SK-N-SH treated with all-trans-retinoic acid at 6 μM for 48 hours (cell line): ENCODE measurements at regions not wholly inside any gene's neighbourhood (a gene's known extent, or its start where the extent isn't known, plus 50 kb on each side); places are given as distances from the start of the nearest gene placed in this dataset.
"Not testable (repeated sequence)": the region's sequence is repeated elsewhere in the genome, so short reads cannot be mapped to it uniquely, and the experiment has no call there.

ENCODE experiments used
- ATAC-seq: fragments of 200-7000 bp; cut with Tn5 transposase; 3 replicates; pipeline ENCODE4 v1.9.1; 2020; ENCODE audit warnings: mild to moderate bottlenecking, moderate library complexity
- ARNTL ChIP-seq: fragments of 450-650 bp; formaldehyde crosslinking; IDR thresholded peaks from 2 replicates; pipeline ENCODE4 v1.5.0; 2020; ENCODE audit warnings: low read depth, mild to moderate bottlenecking, moderate library complexity, borderline replicate concordance
- BACH2 ChIP-seq: fragments of 250-450 bp; sonication (Bioruptor Pico); IDR thresholded peaks from 2 replicates; pipeline ENCODE4 v1.9.0; 2021; ENCODE audit warnings: mild to moderate bottlenecking, borderline replicate concordance
- CREB5 ChIP-seq: fragments of 250-450 bp; sonication (Bioruptor Pico); IDR thresholded peaks from 2 replicates; pipeline ENCODE4 v1.5.1; 2020; ENCODE audit warnings: low read depth, mild to moderate bottlenecking, moderate library complexity
- CSDC2 ChIP-seq: fragments of 250-450 bp; sonication (Bioruptor Pico); IDR thresholded peaks from 2 replicates; pipeline ENCODE4 v1.5.0; 2020; ENCODE audit warnings: mild to moderate bottlenecking, moderate library complexity
- CSRNP3 ChIP-seq: fragments of 250-450 bp; sonication (Bioruptor Pico); IDR thresholded peaks from 2 replicates; pipeline ENCODE4 v1.5.1; 2021; ENCODE audit warnings: mild to moderate bottlenecking, moderate library complexity
- ESRRG ChIP-seq: fragments of 250-450 bp; sonication (Bioruptor Pico); IDR thresholded peaks from 2 replicates; pipeline ENCODE4 v1.6.1; 2021; ENCODE audit warnings: mild to moderate bottlenecking
- GLIS3 ChIP-seq: fragments of 250-450 bp; sonication (Bioruptor Pico); IDR thresholded peaks from 2 replicates; pipeline ENCODE4 v1.5.0; 2020; ENCODE audit warnings: mild to moderate bottlenecking, moderate library complexity
- ISL1 ChIP-seq: fragments of 250-450 bp; sonication (Bioruptor Pico); IDR thresholded peaks from 2 replicates; pipeline ENCODE4 v2.1.2; 2022; ENCODE audit warnings: mild to moderate bottlenecking, moderate library complexity
- OSR1 ChIP-seq: fragments of 250-450 bp; sonication (Bioruptor Pico); IDR thresholded peaks from 2 replicates; pipeline ENCODE4 v1.8.0; 2022; ENCODE audit warnings: moderate library complexity, mild to moderate bottlenecking, inconsistent platforms
- PATZ1 ChIP-seq: fragments of 250-450 bp; sonication (Bioruptor Pico); IDR thresholded peaks from 2 replicates; pipeline ENCODE4 v1.8.0; 2020; ENCODE audit warnings: mild to moderate bottlenecking, moderate library complexity, borderline replicate concordance
- POU6F1 ChIP-seq: fragments of 250-450 bp; sonication (Bioruptor Pico); IDR thresholded peaks from 2 replicates; pipeline ENCODE4 v1.8.0; 2021; ENCODE audit warnings: low read depth, mild to moderate bottlenecking, moderate library complexity, borderline replicate concordance
- PPARA ChIP-seq: fragments of 250-450 bp; sonication (Bioruptor Pico); IDR thresholded peaks from 2 replicates; pipeline ENCODE4 v1.5.0; 2020; ENCODE audit warnings: mild to moderate bottlenecking, borderline replicate concordance
- RARB ChIP-seq: fragments of 250-450 bp; sonication (Bioruptor Pico); IDR thresholded peaks from 2 replicates; pipeline ENCODE4 v1.8.0; 2021; ENCODE audit warnings: mild to moderate bottlenecking, moderate library complexity
- SNAI2 ChIP-seq: fragments of 250-450 bp; sonication (Bioruptor Pico); IDR thresholded peaks from 2 replicates; pipeline ENCODE4 v1.5.0; 2020; ENCODE audit warnings: mild to moderate bottlenecking, moderate library complexity
- TCF4 ChIP-seq: fragments of 250-450 bp; sonication (Bioruptor Pico); IDR thresholded peaks from 2 replicates; pipeline ENCODE4 v1.8.0; 2021; ENCODE audit warnings: mild to moderate bottlenecking, moderate library complexity, borderline replicate concordance
- TOX ChIP-seq: fragments of 250-450 bp; sonication (Bioruptor Pico); IDR thresholded peaks from 2 replicates; pipeline ENCODE4 v1.8.0; 2021; ENCODE audit warnings: mild to moderate bottlenecking, moderate library complexity, borderline replicate concordance
- ZC3H10 ChIP-seq: fragments of 250-450 bp; sonication (Bioruptor Pico); IDR thresholded peaks from 2 replicates; pipeline ENCODE4 v1.5.1; 2021; ENCODE audit warnings: mild to moderate bottlenecking, moderate library complexity
- ZFP3 ChIP-seq: fragments of 250-450 bp; sonication (Bioruptor Pico); IDR thresholded peaks from 2 replicates; pipeline ENCODE4 v1.5.0; 2020; ENCODE audit warnings: mild to moderate bottlenecking, moderate library complexity
- ZFP30 ChIP-seq: fragments of 450-650 bp; formaldehyde crosslinking; IDR thresholded peaks from 2 replicates; pipeline ENCODE4 v1.5.0; 2022; ENCODE audit warnings: mild to moderate bottlenecking, moderate library complexity
- ZNF565 ChIP-seq: fragments of 450-650 bp; formaldehyde crosslinking; conservative IDR thresholded peaks from 2 replicates; pipeline ENCODE4 v1.5.0; 2020; ENCODE audit warnings: low read depth, mild to moderate bottlenecking, moderate library complexity
- ZNF70 ChIP-seq: fragments of 450-650 bp; formaldehyde crosslinking; IDR thresholded peaks from 2 replicates; pipeline ENCODE4 v1.5.0; 2020; ENCODE audit warnings: mild to moderate bottlenecking, moderate library complexity

- ATAC-seq: no peak
- TF ChIP-seq ZFP3 (CRISPR knock-in tag) (no peak), BACH2 (CRISPR knock-in tag) (no peak), ZFP30 (CRISPR knock-in tag) (no peak)
Measured at GRCh38 chr9:38482918-38483592, 58.8 kb upstream of the IGFBPL1 start.

- ATAC-seq: no peak
- TF ChIP-seq TCF4 (CRISPR knock-in tag): no peak
- TF ChIP-seq ZFP30 (CRISPR knock-in tag): no peak
- TF ChIP-seq SNAI2 (CRISPR knock-in tag): no peak
- no peak for TF ChIP-seq ZFP3 (CRISPR knock-in tag)
- TF ChIP-seq PPARA (CRISPR knock-in tag): no peak
- TF ChIP-seq ARNTL (CRISPR knock-in tag): no peak
- no peak for TF ChIP-seq ZNF565 (CRISPR knock-in tag)
- TF ChIP-seq RARB: no peak
- TF ChIP-seq CSRNP3: no peak
- no peak for TF ChIP-seq PATZ1 (CRISPR knock-in tag)
- no peak for TF ChIP-seq ESRRG (CRISPR knock-in tag)
- TF ChIP-seq ZNF70 (CRISPR knock-in tag): no peak
- no peak for TF ChIP-seq TOX (CRISPR knock-in tag)
- no peak for TF ChIP-seq ZC3H10
- TF ChIP-seq OSR1 (CRISPR knock-in tag): no peak
- TF ChIP-seq GLIS3 (CRISPR knock-in tag): no peak
- TF ChIP-seq POU6F1 (CRISPR knock-in tag): no peak
- TF ChIP-seq CSDC2 (CRISPR knock-in tag): no peak
- no peak for TF ChIP-seq CREB5 (CRISPR knock-in tag)
- TF ChIP-seq ISL1 (CRISPR knock-in tag): no peak
Measured at GRCh38 chr9:38478211-38478610, 54.0 kb upstream of the IGFBPL1 start.

- not testable (repeated sequence) for ATAC-seq
Measured at GRCh38 chr9:38474476-38474875, 50.2 kb upstream of the IGFBPL1 start.
